ENCODE measurements at regions not wholly inside any gene's neighbourhood (a gene's known extent, or its start where the extent isn't known, plus 50 kb on each side); places are given as distances from the start of the nearest gene placed in this dataset.
"Not testable (repeated sequence)": the region's sequence is repeated elsewhere in the genome, so short reads cannot be mapped to it uniquely, and the experiment has no call there.

- DNase-seq, result no peak
Observed at GRCh38 chr3:110248666-110249065, 823.0 kb upstream of the NECTIN3 start.

DNA sequence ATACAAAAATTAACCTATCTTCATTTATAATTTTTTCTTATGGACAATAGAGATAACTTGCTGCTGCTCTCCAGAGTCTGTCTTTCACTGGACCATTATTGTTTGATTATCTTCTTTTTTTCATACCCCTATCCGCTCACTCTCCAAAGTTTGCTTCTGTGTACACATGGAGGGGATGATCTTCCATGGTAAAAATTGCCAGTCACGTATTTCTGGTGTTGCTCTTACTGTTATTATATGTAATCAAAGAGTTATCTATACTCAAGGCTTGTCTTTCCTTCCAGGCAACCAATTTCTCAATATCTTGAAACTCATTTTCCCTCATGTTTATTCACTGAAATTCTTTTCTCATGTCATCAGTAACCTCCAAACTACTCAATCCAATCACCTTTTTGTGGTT lies 817.8 kb upstream of the NECTIN3 start:
- no peak for DNase-seq

GRCh38 chr3:110254591-110254990 lies 817.0 kb upstream of the NECTIN3 start:
- no peak for DNase-seq

DNA sequence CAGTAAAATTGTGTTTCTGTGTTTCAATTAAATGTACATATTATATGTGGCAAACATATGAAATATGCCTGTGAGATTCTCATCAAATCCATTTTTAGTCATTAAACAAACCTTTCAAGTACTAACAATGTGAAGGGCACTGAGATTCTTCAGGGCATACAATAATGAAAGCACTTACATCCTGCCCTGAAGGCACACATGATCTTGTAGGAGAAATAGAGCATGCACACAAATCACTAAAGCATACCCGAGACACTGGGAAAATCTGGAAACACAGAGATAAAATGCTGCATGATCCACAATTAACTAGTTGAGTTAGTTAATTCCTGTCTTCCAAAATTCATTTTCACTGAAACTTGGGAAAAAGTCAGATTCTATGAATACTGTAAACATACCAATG lies 810.5 kb upstream of the NECTIN3 start:
- no peak for DNase-seq

DNA sequence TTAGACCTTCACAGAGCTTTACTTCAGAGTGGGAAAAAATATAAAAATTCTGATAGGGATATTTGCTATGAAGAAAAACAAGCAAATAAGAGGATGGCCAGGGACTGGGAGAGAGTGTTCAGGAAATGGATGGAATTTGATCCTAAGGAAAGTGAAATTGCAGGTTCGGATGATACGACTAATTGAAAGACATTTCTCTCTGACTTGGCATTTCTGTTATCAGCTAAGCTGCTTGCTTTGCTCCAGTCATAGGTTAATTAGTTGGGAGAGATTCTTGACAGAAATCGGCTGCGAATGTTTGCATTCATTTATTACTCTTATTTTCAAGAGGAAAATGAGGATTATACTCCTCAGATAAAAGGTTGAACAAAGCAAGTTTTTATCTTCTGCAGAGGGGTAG lies 808.7 kb upstream of the NECTIN3 start:
- no peak for DNase-seq

DNA sequence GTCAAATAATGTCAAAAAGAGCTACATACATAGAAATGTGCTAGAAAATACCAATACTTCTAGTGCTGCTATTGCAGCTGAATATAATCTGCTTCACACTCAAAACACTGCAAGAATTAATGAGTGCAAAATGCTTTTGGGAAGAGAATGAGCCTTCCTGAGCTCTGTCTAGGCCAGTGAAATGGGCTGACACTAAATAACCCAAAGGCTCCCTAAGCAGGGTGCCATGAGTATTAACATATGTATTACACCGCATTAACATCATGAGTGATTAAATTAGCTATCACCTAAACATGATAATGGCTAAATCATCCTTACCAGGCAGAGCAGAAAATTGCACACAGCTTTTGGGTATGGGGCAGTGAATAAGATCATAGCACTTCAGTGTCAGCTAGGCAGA lies 806.3 kb upstream of the NECTIN3 start:
- no peak for DNase-seq

DNA sequence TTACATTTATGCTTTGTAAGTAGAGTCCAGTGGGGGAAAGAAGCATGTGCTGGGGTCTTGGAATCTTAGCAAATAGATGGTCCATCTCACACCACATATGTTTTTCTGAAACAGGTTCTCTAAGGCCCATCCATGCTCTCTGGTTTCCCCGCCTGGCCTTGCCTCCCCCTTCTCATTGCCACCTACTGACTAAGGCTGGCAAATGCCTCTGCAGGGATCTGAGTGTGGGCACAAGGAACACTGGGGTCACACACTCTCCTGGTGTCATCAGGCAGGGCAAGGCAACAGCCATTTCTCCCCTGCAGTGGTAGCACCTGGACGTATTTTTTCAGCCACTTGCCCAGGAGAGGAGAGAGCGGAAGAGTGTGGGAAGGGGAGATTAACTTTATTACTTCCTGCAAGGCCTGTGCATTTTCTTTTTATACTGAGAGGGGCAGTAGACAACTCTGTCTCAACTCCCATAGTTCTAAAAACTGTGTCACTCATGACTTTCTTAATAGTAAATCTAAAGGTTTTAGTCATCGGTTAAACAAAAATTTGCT lies 804.2 kb upstream of the NECTIN3 start:
- no peak for DNase-seq

DNA sequence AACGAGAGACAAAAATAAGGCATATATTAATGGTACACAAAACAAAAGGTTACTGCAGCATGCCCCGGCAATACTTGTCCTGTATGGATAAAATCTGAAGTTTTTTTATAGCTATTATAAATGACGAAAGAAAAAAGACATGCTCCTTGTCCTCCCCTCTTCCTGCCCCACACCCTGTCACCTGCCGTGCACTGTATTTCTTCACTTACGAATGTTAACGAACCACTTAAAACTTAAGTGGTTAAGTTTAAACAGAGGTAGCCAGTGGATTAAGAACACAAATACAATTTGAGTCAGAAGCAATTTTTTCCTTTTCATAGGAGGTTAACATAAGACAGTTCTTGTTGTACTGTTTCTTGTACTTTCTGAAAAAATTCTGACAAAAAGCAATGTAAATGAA lies 799.1 kb upstream of the NECTIN3 start:
- DNase-seq, result no peak

- DNase-seq, result no peak
Observed at GRCh38 chr3:110291886-110292501, 779.6 kb upstream of the NECTIN3 start.

GRCh38 chr3:110293660-110294059 lies 778.0 kb upstream of the NECTIN3 start:
- no peak for DNase-seq

DNA sequence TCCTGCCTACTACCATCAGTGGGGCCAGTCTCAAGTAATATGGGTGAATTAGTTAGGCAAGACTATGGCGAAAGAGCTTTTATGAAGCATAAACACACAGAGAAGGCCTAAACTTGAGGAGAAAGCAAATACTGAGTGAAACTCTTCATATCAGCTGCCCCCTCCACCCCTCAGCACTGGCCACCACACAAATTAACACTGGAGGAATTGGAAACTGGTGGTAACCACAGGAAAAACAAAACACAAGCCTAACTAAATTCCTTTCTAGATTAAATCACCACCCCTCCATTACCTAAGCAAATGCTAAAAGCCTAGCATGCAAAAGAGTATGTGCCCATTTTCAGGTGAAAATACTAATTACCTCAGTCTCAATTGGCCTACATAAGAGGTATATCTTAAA lies 774.7 kb upstream of the NECTIN3 start:
- DNase-seq, result no peak

GRCh38 chr3:110301781-110302180 lies 769.8 kb upstream of the NECTIN3 start:
- DNase-seq, result no peak

DNA sequence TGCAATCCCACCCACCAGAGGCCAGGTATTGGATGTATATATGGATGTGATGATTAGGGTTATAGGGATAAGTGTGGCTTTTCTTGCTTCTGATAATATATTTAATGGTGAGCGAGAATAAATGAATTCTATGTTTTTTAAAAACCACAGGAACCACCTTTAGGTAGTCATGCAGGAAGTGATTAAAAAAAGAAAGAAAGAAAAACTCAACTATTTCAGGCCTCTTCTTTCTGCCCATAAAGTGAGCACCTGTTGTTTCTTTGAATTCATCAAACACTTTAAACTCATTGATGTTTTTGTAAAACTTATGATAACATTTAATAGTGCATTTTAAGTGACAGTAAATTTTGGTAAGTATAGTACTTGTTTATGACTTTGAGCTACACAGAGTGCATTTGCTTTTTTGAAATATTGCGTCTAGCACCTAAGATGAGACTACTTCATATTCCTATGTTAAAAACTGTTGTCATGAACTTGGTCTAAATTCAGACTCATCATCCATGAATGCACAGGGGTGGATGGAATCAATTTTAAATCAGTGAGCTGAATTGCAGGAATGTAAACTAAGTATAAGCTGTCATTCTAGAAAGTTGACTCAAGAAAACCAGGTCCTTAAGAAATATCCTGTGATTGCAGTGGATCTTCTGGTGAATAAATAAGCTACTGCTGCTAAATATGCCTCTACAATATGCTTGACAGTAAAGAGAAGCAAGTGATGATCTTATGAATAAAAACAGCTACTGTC lies 764.4 kb upstream of the NECTIN3 start:
- no peak for DNase-seq

DNA sequence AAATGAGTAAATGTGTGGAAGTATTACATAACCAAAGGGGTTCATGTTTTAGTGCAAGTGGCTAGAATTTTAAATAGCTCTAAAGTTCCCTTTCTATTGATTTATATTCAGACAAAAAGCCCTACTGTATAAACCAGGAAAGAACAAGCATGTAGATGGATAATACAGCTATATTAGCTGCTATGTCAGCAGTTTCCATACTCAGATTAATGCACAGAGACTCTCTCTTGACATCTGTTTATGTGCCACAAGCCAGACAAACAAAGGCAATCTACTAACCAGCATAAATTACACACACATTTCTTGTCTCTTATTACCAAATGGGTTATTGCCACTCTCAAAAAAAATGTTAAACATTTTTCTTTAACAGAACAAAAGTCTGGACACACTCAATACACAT lies 760.1 kb upstream of the NECTIN3 start:
- DNase-seq, result no peak

GRCh38 chr3:110314512-110315114 lies 757.0 kb upstream of the NECTIN3 start:
- DNase-seq, result peak; percentile 93

GRCh38 chr3:110318108-110318507 lies 753.5 kb upstream of the NECTIN3 start:
- DNase-seq, result no peak

- DNase-seq, result no peak
Observed at GRCh38 chr3:110323349-110323748, 748.3 kb upstream of the NECTIN3 start.

DNA sequence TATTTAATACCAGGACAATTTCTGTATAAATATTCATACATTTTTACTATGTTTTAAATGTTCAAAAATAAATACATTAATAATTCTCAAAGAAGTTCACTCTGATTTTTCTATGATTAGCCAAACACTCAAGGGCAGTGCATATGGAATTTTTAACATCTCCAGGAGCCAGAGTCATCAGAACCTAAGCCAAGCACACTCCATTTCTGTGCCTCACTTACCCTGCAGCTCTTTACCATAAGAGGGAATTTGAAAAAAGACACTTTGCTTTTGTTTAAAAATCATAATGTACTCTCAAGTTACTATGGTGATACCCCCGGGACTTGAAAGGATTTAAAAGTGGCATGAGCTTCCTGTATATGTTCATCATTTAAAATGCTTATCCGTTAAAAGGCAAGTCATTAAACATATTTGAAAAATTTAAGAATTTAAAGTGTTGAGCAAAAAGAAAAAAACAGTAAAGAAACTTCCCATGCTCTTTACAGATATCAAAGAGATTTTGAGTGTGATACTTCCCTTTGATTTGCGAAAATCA lies 747.4 kb upstream of the NECTIN3 start:
- no peak for DNase-seq

DNA sequence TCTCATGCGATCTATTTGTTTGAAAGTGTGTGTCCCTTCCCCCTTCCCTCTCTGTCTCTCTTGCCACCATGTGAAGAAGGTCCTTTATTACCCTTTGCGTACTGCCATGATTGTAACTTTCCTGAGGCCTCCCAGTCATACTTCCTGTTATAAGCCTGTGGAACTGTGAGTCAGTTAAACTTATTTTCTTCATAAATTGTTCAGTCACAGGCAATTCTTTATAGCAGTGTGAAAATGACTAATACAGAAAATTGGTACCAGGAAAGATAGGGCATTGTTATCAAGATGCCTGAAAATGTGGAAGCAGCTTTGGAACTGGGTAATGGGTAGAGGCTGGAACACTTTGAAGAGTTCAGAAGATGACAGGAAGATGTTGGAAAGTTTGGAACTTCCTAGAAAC lies 743.7 kb upstream of the NECTIN3 start:
- DNase-seq, result no peak

- DNase-seq, result not testable (repeated sequence)
Observed at GRCh38 chr3:110331562-110331961, 740.1 kb upstream of the NECTIN3 start.

- DNase-seq, result no peak
Observed at GRCh38 chr3:110332629-110333028, 739.0 kb upstream of the NECTIN3 start.

GRCh38 chr3:110341047-110341446 lies 730.6 kb upstream of the NECTIN3 start:
- no peak for DNase-seq

DNA sequence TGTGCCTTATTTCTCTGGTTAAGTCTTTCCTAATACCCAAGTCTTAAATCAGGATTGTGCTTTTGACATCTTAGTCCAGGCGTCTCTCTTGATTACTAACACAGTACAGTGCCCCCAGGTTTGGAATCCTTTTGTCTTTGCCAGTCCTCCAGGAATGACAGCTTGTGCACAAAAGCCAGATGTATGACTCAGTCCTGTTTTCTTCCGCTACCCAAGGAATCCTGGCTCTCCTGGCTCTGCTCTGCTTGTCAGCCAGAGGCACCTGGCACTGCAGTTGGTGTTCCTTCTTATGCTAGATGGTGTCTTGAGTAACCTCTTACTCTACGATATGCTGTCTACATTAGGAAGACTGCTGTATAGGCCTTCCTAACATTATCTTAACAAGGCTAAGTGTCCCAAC lies 728.2 kb upstream of the NECTIN3 start:
- peak; percentile 13 for DNase-seq

DNA sequence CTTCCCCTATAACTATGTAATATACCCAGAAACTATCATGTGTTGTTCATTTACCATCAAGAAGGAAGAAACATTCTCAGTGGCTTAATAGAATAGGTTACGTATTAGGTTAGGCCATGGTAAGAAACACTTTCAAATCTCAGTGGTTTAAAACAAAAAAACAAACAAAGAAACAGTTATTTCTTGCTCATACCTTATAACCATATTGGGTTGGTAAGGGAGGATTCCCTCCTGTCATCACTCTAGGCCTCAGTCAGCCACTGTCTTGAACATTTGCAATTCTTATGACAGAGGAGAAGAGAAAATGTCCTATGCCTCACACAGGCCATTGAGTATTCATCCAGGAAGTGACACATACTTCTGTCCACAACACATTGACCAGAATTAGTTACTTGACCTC lies 727.7 kb upstream of the NECTIN3 start:
- no peak for DNase-seq

Measured in NCI-H82 (cell line).